Panc1 (cell line): ENCODE measurements at regions not wholly inside any gene's neighbourhood (a gene's known extent, or its start where the extent isn't known, plus 50 kb on each side); places are given as distances from the start of the nearest gene placed in this dataset.

Experiments used
- ATAC-seq: fragments of 200-7000 bp; cut with Tn5 transposase; 2 replicates; pipeline ENCODE4 v1.9.1; 2020; ENCODE audit warnings: mild to moderate bottlenecking, moderate library complexity
- BruUV-seq: library from RNA; stranded (reverse); fragments of 400-500 nt; replicated peaks from 2 replicates; lab custom pipeline; 2021; lab: Mats Ljungman, UMichigan
- CTCF ChIA-PET: fragments of 300-600 bp; sonication (Branson Sonifier 250); formaldehyde crosslinking; loops from one replicate; lab custom pipeline; 2022; ENCODE audit warnings: antibody characterized with exemption; lab: Charles Lee
- POLR2A ChIA-PET: fragments of 300-600 bp; sonication (Branson Sonifier 250); formaldehyde crosslinking; loops from one replicate; lab custom pipeline; 2022; ENCODE audit warnings: antibody characterized with exemption; lab: Charles Lee
- DNase-seq: peaks from one replicate; pipeline ENCODE4 v3.0.0-alpha.2; 2010; ENCODE audit warnings: low read depth, low spot score
- H3K27ac ChIP-seq: 2 replicates; pipeline ENCODE4 v1.5.1; 2011; ENCODE audit warnings: mild to moderate bottlenecking, low read length, inconsistent platforms
- H3K27me3 ChIP-seq: fragments of 200-500 bp; sonication (Bioruptor generic); 2 replicates; pipeline ENCODE4 v1.6.0; 2014; ENCODE audit warnings: low read length, inconsistent platforms; ENCODE audit not compliant: control insufficient read depth, insufficient read depth
- H3K36me3 ChIP-seq: fragments of 200-500 bp; sonication (Bioruptor generic); 2 replicates; pipeline ENCODE4 v1.5.1; 2014; ENCODE audit warnings: inconsistent platforms, mild to moderate bottlenecking, low read length, moderate library complexity; ENCODE audit not compliant: control insufficient read depth, insufficient read depth
- H3K4me1 ChIP-seq: 2 replicates; pipeline ENCODE4 v1.5.1; 2011; ENCODE audit warnings: inconsistent platforms, mild to moderate bottlenecking, low read length, moderate library complexity; ENCODE audit not compliant: control insufficient read depth, insufficient read depth
- H3K4me3 ChIP-seq, 2 experiments: 2 replicates each; pipeline ENCODE4 v1.5.1; 2011 to 2012; ENCODE audit warnings: low read depth in 2 of 2, low read length in 2 of 2, mild to moderate bottlenecking in 2 of 2, inconsistent platforms in 1 of 2, moderate library complexity in 1 of 2
- H3K9me3 ChIP-seq: fragments of 200-500 bp; sonication (Bioruptor generic); 2 replicates; pipeline ENCODE4 v1.5.1; 2014; ENCODE audit warnings: low read depth, mild to moderate bottlenecking, inconsistent platforms, low read length, moderate library complexity; ENCODE audit not compliant: control insufficient read depth, insufficient read depth
- POLR2AphosphoS5 ChIP-seq: IDR thresholded peaks from 2 replicates; pipeline ENCODE4 v1.6.1; 2012; ENCODE audit warnings: mild to moderate bottlenecking, low read depth, low read length, moderate library complexity
- SIN3A ChIP-seq: IDR thresholded peaks from 2 replicates; pipeline ENCODE4 v1.6.1; 2012; ENCODE audit warnings: low read depth, mild to moderate bottlenecking, low read length, moderate library complexity, borderline replicate concordance; ENCODE audit not compliant: insufficient read depth
- TCF7L2 ChIP-seq: IDR thresholded peaks from 2 replicates; pipeline ENCODE4 v1.6.1; 2011; ENCODE audit warnings: mild to moderate bottlenecking, low read depth, low read length, inconsistent platforms
- in situ Hi-C: cut with HindIII; loops from 2 replicates; pipeline ENCODE4 v1.10.0; 2016; ENCODE audit warnings: low sequenced_read_pairs, low pct_unique_long_range_greater_than_20kb
- intact Hi-C: fragments of 100-400 bp; cut with micrococcal nuclease; formaldehyde crosslinking; loops from one replicate; pipeline ENCODE4 v1.10.0; 2022; ENCODE audit not compliant: unreplicated experiment
- TF ChIP-seq, protein P1 (sequence below): fragments of 450-650 bp; IDR thresholded peaks from 2 replicates; pipeline ENCODE4 v1.5.1; 2017; ENCODE audit warnings: mild to moderate bottlenecking
- TF ChIP-seq, protein P2 (sequence below), 2 experiments: IDR thresholded peaks; 2 replicates each; pipeline ENCODE4 v1.6.1; 2011 to 2012; ENCODE audit warnings: low read depth in 2 of 2, control low read depth in 1 of 2, low read length in 1 of 2, mild to moderate bottlenecking in 1 of 2, moderate library complexity in 1 of 2; ENCODE audit not compliant: insufficient read depth in 1 of 2

DNA sequence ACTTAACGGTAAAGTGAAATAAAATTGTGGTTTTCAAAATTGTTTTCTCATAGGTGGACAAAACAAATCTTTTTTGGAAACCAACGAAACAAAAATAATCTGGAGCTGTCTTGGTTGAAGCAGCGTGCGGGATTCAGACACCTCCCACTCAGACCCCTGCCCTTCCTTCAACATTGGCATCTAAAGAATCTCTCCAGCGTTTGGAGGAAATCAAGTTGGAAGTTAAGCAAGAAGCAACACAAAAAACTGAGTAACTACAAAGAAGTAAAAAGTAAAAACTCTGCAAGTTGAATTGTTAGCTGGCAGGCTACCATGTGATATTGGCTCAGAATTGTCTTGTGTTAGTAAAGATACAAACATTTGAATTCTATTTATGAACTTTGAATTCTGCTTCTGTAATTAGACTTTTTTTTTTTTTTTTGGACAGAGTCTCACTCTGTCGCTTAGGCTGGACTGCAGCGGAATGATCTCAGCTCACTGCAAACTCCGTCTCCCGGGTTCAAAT, 361.0 kb upstream of the PMFBP1 start:
- intact Hi-C loops (no loop called here), in situ Hi-C loops (no loop called here)
- ATAC-seq (no peak), DNase-seq (no peak)
- Histone ChIP-seq H3K36me3 (no peaks in the 10 kb centered on the region), H3K4me1 (no peaks in the 10 kb centered on the region), H3K27ac (no peak overlapping the region), H3K27me3 (no peaks in the 10 kb centered on the region), H3K4me3 (no peak overlapping the region), H3K9me3 (no peaks in the 10 kb centered on the region)
- POLR2A ChIA-PET: no interaction called here
- CTCF ChIA-PET: no interaction called here
- no TSS peak for BruUV-seq
- TF ChIP-seq POLR2AphosphoS5: no peak
- TF ChIP-seq, protein P1, sequence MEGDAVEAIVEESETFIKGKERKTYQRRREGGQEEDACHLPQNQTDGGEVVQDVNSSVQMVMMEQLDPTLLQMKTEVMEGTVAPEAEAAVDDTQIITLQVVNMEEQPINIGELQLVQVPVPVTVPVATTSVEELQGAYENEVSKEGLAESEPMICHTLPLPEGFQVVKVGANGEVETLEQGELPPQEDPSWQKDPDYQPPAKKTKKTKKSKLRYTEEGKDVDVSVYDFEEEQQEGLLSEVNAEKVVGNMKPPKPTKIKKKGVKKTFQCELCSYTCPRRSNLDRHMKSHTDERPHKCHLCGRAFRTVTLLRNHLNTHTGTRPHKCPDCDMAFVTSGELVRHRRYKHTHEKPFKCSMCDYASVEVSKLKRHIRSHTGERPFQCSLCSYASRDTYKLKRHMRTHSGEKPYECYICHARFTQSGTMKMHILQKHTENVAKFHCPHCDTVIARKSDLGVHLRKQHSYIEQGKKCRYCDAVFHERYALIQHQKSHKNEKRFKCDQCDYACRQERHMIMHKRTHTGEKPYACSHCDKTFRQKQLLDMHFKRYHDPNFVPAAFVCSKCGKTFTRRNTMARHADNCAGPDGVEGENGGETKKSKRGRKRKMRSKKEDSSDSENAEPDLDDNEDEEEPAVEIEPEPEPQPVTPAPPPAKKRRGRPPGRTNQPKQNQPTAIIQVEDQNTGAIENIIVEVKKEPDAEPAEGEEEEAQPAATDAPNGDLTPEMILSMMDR: no peak
- no peak for TF ChIP-seq SIN3A
- no peak for TF ChIP-seq TCF7L2
- TF ChIP-seq, protein P2, sequence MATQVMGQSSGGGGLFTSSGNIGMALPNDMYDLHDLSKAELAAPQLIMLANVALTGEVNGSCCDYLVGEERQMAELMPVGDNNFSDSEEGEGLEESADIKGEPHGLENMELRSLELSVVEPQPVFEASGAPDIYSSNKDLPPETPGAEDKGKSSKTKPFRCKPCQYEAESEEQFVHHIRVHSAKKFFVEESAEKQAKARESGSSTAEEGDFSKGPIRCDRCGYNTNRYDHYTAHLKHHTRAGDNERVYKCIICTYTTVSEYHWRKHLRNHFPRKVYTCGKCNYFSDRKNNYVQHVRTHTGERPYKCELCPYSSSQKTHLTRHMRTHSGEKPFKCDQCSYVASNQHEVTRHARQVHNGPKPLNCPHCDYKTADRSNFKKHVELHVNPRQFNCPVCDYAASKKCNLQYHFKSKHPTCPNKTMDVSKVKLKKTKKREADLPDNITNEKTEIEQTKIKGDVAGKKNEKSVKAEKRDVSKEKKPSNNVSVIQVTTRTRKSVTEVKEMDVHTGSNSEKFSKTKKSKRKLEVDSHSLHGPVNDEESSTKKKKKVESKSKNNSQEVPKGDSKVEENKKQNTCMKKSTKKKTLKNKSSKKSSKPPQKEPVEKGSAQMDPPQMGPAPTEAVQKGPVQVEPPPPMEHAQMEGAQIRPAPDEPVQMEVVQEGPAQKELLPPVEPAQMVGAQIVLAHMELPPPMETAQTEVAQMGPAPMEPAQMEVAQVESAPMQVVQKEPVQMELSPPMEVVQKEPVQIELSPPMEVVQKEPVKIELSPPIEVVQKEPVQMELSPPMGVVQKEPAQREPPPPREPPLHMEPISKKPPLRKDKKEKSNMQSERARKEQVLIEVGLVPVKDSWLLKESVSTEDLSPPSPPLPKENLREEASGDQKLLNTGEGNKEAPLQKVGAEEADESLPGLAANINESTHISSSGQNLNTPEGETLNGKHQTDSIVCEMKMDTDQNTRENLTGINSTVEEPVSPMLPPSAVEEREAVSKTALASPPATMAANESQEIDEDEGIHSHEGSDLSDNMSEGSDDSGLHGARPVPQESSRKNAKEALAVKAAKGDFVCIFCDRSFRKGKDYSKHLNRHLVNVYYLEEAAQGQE (IDR thresholded peaks at IDR 0.05; ENCODE audit: insufficient read depth in 1 of 2, low read depth in 2 of 2, low read length in 1 of 2): no peak

DNA sequence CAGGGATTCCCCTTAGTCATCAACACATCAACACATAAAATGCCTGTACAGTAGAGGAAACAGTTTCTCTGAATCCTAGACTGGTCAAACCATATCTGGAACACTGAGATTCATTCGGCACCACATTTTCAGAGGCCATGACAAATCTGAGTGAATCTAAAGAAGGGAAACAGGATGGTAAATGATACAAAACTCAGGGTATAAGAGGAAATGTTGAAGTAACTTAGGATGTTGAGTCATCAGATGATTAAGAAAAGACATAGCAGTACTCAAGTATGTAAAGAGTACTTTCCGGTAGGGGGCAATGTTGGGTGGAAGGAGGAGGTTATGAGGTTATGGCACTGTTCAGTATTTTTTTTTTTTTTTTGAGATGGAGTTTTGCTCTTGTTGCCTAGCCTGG, 358.5 kb upstream of the PMFBP1 start:
- H3K27ac ChIP-seq: no peak overlapping the region
- H3K36me3 ChIP-seq: no peaks in the 10 kb centered on the region
- DNase-seq: no peak
- in situ Hi-C loops (no loop called here), intact Hi-C loops (no loop called here)
- ChIA-PET POLR2A (no interaction called here), CTCF (no interaction called here)
- H3K4me1 ChIP-seq: no peaks in the 10 kb centered on the region
- BruUV-seq: no TSS peak
- no peaks in the 10 kb centered on the region for H3K9me3 ChIP-seq
- no peaks in the 10 kb centered on the region for H3K27me3 ChIP-seq
- no peak overlapping the region for H3K4me3 ChIP-seq
- TF ChIP-seq, protein P2 (IDR thresholded peaks at IDR 0.05; ENCODE audit: insufficient read depth in 1 of 2, low read depth in 2 of 2, low read length in 1 of 2): no peak
- no peak for TF ChIP-seq SIN3A
- TF ChIP-seq, protein P1: no peak
- TF ChIP-seq TCF7L2: no peak
- TF ChIP-seq POLR2AphosphoS5: no peak
- ATAC-seq: no peak
